HepG2 (cell line): ENCODE measurements at regions not wholly inside any gene's neighbourhood (a gene's known extent, or its start where the extent isn't known, plus 50 kb on each side); places are given as distances from the start of the nearest gene placed in this dataset.

Source experiments
- ATAC-seq: fragments of 200-7000 bp; cut with Tn5 transposase; 3 replicates; pipeline ENCODE4 v1.9.1; 2020; ENCODE audit warnings: mild to moderate bottlenecking, moderate library complexity
- BruUV-seq: library from RNA; stranded (reverse); fragments of 400-500 nt; replicated peaks from 2 replicates; lab custom pipeline; 2021; lab: Mats Ljungman, UMichigan
- CTCF ChIA-PET: fragments of 300-600 bp; formaldehyde crosslinking; extraction: SDS; loops from one replicate; lab custom pipeline; 2021; ENCODE audit warnings: low total read pairs, inconsistent platforms, low intra/inter-chr PET ratio; lab: Yijun Ruan, JAX
- POLR2A ChIA-PET: fragments of 350-600 bp; sonication (Branson Sonifier 250); formaldehyde crosslinking; loops from one replicate; lab custom pipeline; 2020; ENCODE audit warnings: antibody characterized with exemption, inconsistent platforms; lab: Yijun Ruan, JAX
- DNase-seq: peaks from one replicate; pipeline ENCODE4 v3.0.0-alpha.2; 2015; ENCODE audit warnings: low spot score
- FAIRE-seq: peaks from 3 replicates; lab custom pipeline; 2011; peaks lifted over from hg19 to GRCh38; lab: Jason Lieb, UNC
- H2AFZ ChIP-seq: one replicate; pipeline ENCODE4 v1.6.1; 2011; ENCODE audit warnings: low read length, inconsistent platforms
- H3K27ac ChIP-seq: fragments of 300-600 bp; 3 replicates; pipeline ENCODE4 v1.8.0; 2011; ENCODE audit warnings: mixed run types, mild to moderate bottlenecking, mixed read lengths, low read length, inconsistent platforms; ENCODE audit not compliant: insufficient read depth; ENCODE audit errors: extremely low read length
- H3K27me3 ChIP-seq, 2 experiments: fragments of 200-600 bp in 1 of 2; 2 replicates in 1 of 2; 3 replicates in 1 of 2; pipeline versions ENCODE4 v1.6.0 to v1.8.0; 2011; ENCODE audit warnings: low read length in 2 of 2, mild to moderate bottlenecking in 2 of 2, moderate library complexity in 2 of 2, inconsistent platforms in 1 of 2; ENCODE audit not compliant: insufficient read depth in 2 of 2, control insufficient read depth in 1 of 2
- H3K36me3 ChIP-seq, 2 experiments: fragments of 200-600 bp in 1 of 2; replicated peaks in 1 of 2; 2 replicates in 1 of 2; 3 replicates in 1 of 2; pipeline versions ENCODE4 v1.5.1 to v1.8.0; 2011; ENCODE audit warnings: low read length in 2 of 2, inconsistent platforms in 1 of 2; ENCODE audit not compliant: insufficient read depth in 2 of 2, control insufficient read depth in 1 of 2
- H3K4me1 ChIP-seq: 2 replicates; pipeline ENCODE4 v1.5.1; 2012; ENCODE audit warnings: low read length, inconsistent platforms; ENCODE audit not compliant: insufficient read depth
- H3K4me2 ChIP-seq: 2 replicates; pipeline ENCODE4 v1.6.0; 2011; ENCODE audit warnings: low read depth, low read length, inconsistent platforms
- H3K4me3 ChIP-seq, 3 experiments: fragments of 200-600 bp in 1 of 3; sonication (generic), shearing (Covaris generic) in 1 of 3; replicated peaks in 1 of 3; 2 replicates each; pipeline ENCODE4 v1.5.1; 2011 to 2016; ENCODE audit warnings: low read length in 3 of 3, inconsistent platforms in 2 of 3, low read depth in 2 of 3, mild to moderate bottlenecking in 2 of 3, control low read depth in 1 of 3, mixed read lengths in 1 of 3; ENCODE audit not compliant: insufficient read depth in 1 of 3
- H3K79me2 ChIP-seq: one replicate; pipeline ENCODE4 v1.6.1; 2011; ENCODE audit warnings: low read length, inconsistent platforms; ENCODE audit not compliant: insufficient read depth
- H3K9ac ChIP-seq: 2 replicates; pipeline ENCODE4 v1.6.0; 2011; ENCODE audit warnings: mild to moderate bottlenecking, low read depth, low read length, inconsistent platforms; ENCODE audit not compliant: insufficient read depth
- H3K9me3 ChIP-seq: 2 replicates; pipeline ENCODE4 v1.5.1; 2012; ENCODE audit warnings: mild to moderate bottlenecking, low read length
- H4K20me1 ChIP-seq: 2 replicates; pipeline ENCODE4 v1.6.0; 2011; ENCODE audit warnings: inconsistent platforms, mild to moderate bottlenecking, low read length, moderate library complexity; ENCODE audit not compliant: insufficient read depth
- HNF1A ChIP-seq, 2 experiments: sonication (generic) in 1 of 2; formaldehyde crosslinking in 1 of 2; IDR thresholded peaks; 2 replicates each; pipeline versions ENCODE4 v1.4.0 to v1.6.1; 2016 to 2020; ENCODE audit warnings: borderline replicate concordance in 1 of 2, low read depth in 1 of 2, mild to moderate bottlenecking in 1 of 2, missing genetic modification reagents in 1 of 2
- MYC ChIP-seq: sonication (generic); formaldehyde crosslinking; IDR thresholded peaks from 2 replicates; pipeline ENCODE4 v1.9.0; 2021; ENCODE audit warnings: missing genetic modification reagents, borderline replicate concordance
- SATB2 ChIP-seq: sonication (generic); formaldehyde crosslinking; IDR thresholded peaks from 2 replicates; pipeline ENCODE4 v1.5.0; 2020; ENCODE audit warnings: missing genetic modification reagents
- ZNF225 ChIP-seq: sonication (generic); formaldehyde crosslinking; IDR thresholded peaks from 2 replicates; pipeline ENCODE4 v1.4.0; 2020; ENCODE audit warnings: mild to moderate bottlenecking, missing genetic modification reagents
- ZNF672 ChIP-seq: sonication (generic); formaldehyde crosslinking; IDR thresholded peaks from 2 replicates; pipeline ENCODE4 v1.8.1; 2022; ENCODE audit warnings: missing genetic modification reagents
- WGBS: methylation state at CpG from one replicate; pipeline ENCODE4 v1.1.6; 2017; ENCODE audit warnings: low lambda C conversion rate; 5-methylcytosine and 5-hydroxymethylcytosine counted together
- in situ Hi-C: cut with HindIII; loops from 2 replicates; pipeline ENCODE4 v1.10.0; 2017; ENCODE audit warnings: low pct_unique_long_range_greater_than_20kb; ENCODE audit not compliant: extremely low pct_ligation_motif_present
- intact Hi-C: fragments of 100-400 bp; cut with micrococcal nuclease; formaldehyde crosslinking; loops from one replicate; pipeline ENCODE4 v1.10.0; 2022; ENCODE audit not compliant: unreplicated experiment

GRCh38 chr19:31119951-31120690 lies 229.1 kb downstream of the TSHZ3 start:
- peaks cover 71% of the 10 kb centered on the region for H3K9me3 ChIP-seq
- no peaks in the 10 kb centered on the region for H3K79me2 ChIP-seq
- H3K4me1 ChIP-seq: no peaks in the 10 kb centered on the region
- ChIA-PET CTCF (no interaction called here), POLR2A (no interaction called here)
- ATAC-seq (no peak), DNase-seq (no peak), FAIRE-seq (no peak)
- H3K27ac ChIP-seq: no peak overlapping the region
- no peaks in the 10 kb centered on the region for H4K20me1 ChIP-seq
- H3K36me3 ChIP-seq: no peaks in the 10 kb centered on the region
- no TSS peak for BruUV-seq
- intact Hi-C loops (no loop called here), in situ Hi-C loops (no loop called here)
- H2AFZ ChIP-seq: no peak overlapping the region
- TF ChIP-seq ZNF672 (CRISPR knock-in tag): no peak
- TF ChIP-seq ZNF225 (CRISPR knock-in tag): no peak
- no peak for TF ChIP-seq HNF1A (IDR thresholded peaks at IDR 0.05; ENCODE audit: low read depth)
- TF ChIP-seq HNF1A (CRISPR knock-in tag; IDR thresholded peaks at IDR 0.05; ENCODE audit: borderline replicate concordance): no peak
- TF ChIP-seq SATB2 (CRISPR knock-in tag): no peak
- TF ChIP-seq MYC (CRISPR knock-in tag): no peak
- H3K9ac ChIP-seq: no peak overlapping the region
- no peak overlapping the region for H3K4me2 ChIP-seq
- no peaks in the 10 kb centered on the region for H3K27me3 ChIP-seq
- H3K4me3 ChIP-seq: no peak overlapping the region
- 30% methylated on average over 5 of the region's 5 CpGs for WGBS
